Activated CD8-positive, alpha-beta T cell treated with anti-CD3 and anti-CD28 coated beads for 36 hours (primary cell): ENCODE measurements at regions not wholly inside any gene's neighbourhood (a gene's known extent, or its start where the extent isn't known, plus 50 kb on each side); places are given as distances from the start of the nearest gene placed in this dataset.

Source experiments
- ATAC-seq: fragments of 200-7000 bp; cut with Tn5 transposase; one replicate; pipeline ENCODE4 v1.10.0; 2021; ENCODE audit warnings: mild to moderate bottlenecking, moderate library complexity
- CTCF ChIA-PET: fragments of 350-600 bp; sonication (Branson Sonifier 250); formaldehyde crosslinking; loops from one replicate; lab custom pipeline; 2021; ENCODE audit warnings: antibody characterized with exemption; lab: Charles Lee
- POLR2A ChIA-PET: fragments of 350-600 bp; sonication (Branson Sonifier 250); formaldehyde crosslinking; loops from one replicate; lab custom pipeline; 2021; ENCODE audit warnings: antibody characterized with exemption; lab: Charles Lee
- DNase-seq: peaks from one replicate; pipeline ENCODE4 v3.0.0-alpha.2; 2020
- H3K27ac Mint-ChIP-seq: one replicate; pipeline ENCODE4 v1.8.0; 2021; ENCODE audit warnings: mild to moderate bottlenecking, mixed read lengths
- H3K27me3 Mint-ChIP-seq: one replicate; pipeline ENCODE4 v1.8.0; 2021; ENCODE audit warnings: mixed read lengths
- H3K36me3 Mint-ChIP-seq: one replicate; pipeline ENCODE4 v1.8.0; 2021; ENCODE audit warnings: low read depth, mixed read lengths
- H3K4me1 Mint-ChIP-seq: one replicate; pipeline ENCODE4 v1.8.0; 2021; ENCODE audit warnings: low read depth, mixed read lengths
- H3K4me3 Mint-ChIP-seq: one replicate; pipeline ENCODE4 v1.8.0; 2021; ENCODE audit warnings: mild to moderate bottlenecking, moderate library complexity, mixed read lengths
- H3K9me3 Mint-ChIP-seq: one replicate; pipeline ENCODE4 v1.8.0; 2021; ENCODE audit warnings: mixed read lengths
- CTCF ChIP-seq: fragments of 200-600 bp; IDR thresholded peaks from one replicate; pipeline ENCODE4 v1.8.0; 2022; ENCODE audit warnings: antibody characterized with exemption, mild to moderate bottlenecking
- intact Hi-C: fragments of 100-400 bp; cut with micrococcal nuclease; formaldehyde crosslinking; loops from one replicate; pipeline ENCODE4 v1.10.0; 2022

- POLR2A ChIA-PET, result no interaction called here
- Mint-ChIP-seq H3K4me3 (no peak overlapping the region), H3K27ac (no peak overlapping the region), H3K4me1 (no peaks in the 10 kb centered on the region), H3K27me3 (peaks cover 8% of the 10 kb centered on the region), H3K9me3 (no peaks in the 10 kb centered on the region), H3K36me3 (no peaks in the 10 kb centered on the region)
- no peak for TF ChIP-seq CTCF
- intact Hi-C loops, result no loop called here
- CTCF ChIA-PET, result no interaction called here
- DNase-seq (no peak), ATAC-seq (no peak)
These were observed 163.1 kb downstream of the LRRC70 start for GRCh38 chr5:62741761-62742160.

GRCh38 chr5:62737766-62738165, 159.1 kb downstream of the LRRC70 start:
- no peak for DNase-seq
- ATAC-seq, result no peak
- no peaks in the 10 kb centered on the region for H3K4me1 Mint-ChIP-seq

GRCh38 chr5:62732677-62733121, 154.1 kb downstream of the LRRC70 start:
- no peak for ATAC-seq
- no peak overlapping the region for H3K27ac Mint-ChIP-seq
- H3K4me1 Mint-ChIP-seq, result no peaks in the 10 kb centered on the region
- H3K4me3 Mint-ChIP-seq, result no peak overlapping the region
- no peak for DNase-seq
- ChIA-PET CTCF (no interaction called here), POLR2A (no interaction called here)
- TF ChIP-seq CTCF, result no peak
- no peaks in the 10 kb centered on the region for H3K36me3 Mint-ChIP-seq
- peaks cover 4% of the 10 kb centered on the region for H3K27me3 Mint-ChIP-seq
- intact Hi-C loops, result no loop called here
- H3K9me3 Mint-ChIP-seq, result no peaks in the 10 kb centered on the region

More at GRCh38 chr5:62737766-62738165, 159.1 kb downstream of the LRRC70 start:
- ChIA-PET POLR2A (no interaction called here), CTCF (no interaction called here)
- Mint-ChIP-seq H3K4me3 (no peak overlapping the region), H3K36me3 (no peaks in the 10 kb centered on the region), H3K27me3 (peaks cover 4% of the 10 kb centered on the region), H3K27ac (no peak overlapping the region), H3K9me3 (no peaks in the 10 kb centered on the region)
- intact Hi-C loops, result no loop called here
- no peak for TF ChIP-seq CTCF

- ChIA-PET POLR2A (no interaction called here), CTCF (interaction anchor here (1.1 kb wide), 1 partner anchor 12 kb away, joined by 4 read pairs; no protein-coding TSS in a partner anchor)
- no peak for DNase-seq
- H3K27ac Mint-ChIP-seq, result no peak overlapping the region
- H3K4me3 Mint-ChIP-seq, result no peak overlapping the region
- no peaks in the 10 kb centered on the region for H3K9me3 Mint-ChIP-seq
- no peak for TF ChIP-seq CTCF
- peaks cover 4% of the 10 kb centered on the region for H3K27me3 Mint-ChIP-seq
- no peak for ATAC-seq
- intact Hi-C loops, result no loop called here
- H3K36me3 Mint-ChIP-seq, result no peaks in the 10 kb centered on the region
- no peaks in the 10 kb centered on the region for H3K4me1 Mint-ChIP-seq
These were observed 152.4 kb downstream of the LRRC70 start for GRCh38 chr5:62731022-62731421.

- no peak overlapping the region for H3K4me3 Mint-ChIP-seq
- H3K27me3 Mint-ChIP-seq, result peaks cover 5% of the 10 kb centered on the region
- no peak for ATAC-seq
- H3K4me1 Mint-ChIP-seq, result no peaks in the 10 kb centered on the region
- no peak for DNase-seq
- H3K9me3 Mint-ChIP-seq, result no peaks in the 10 kb centered on the region
- TF ChIP-seq CTCF, result no peak
- intact Hi-C loops, result no loop called here
- no peak overlapping the region for H3K27ac Mint-ChIP-seq
- CTCF ChIA-PET, result no interaction called here
- POLR2A ChIA-PET, result no interaction called here
- H3K36me3 Mint-ChIP-seq, result no peaks in the 10 kb centered on the region
These were observed 151.1 kb downstream of the LRRC70 start for GRCh38 chr5:62729675-62730074.
